ENCODE measurements at regions not wholly inside any gene's neighbourhood (a gene's known extent, or its start where the extent isn't known, plus 50 kb on each side); places are given as distances from the start of the nearest gene placed in this dataset.
"Not testable (repeated sequence)": the region's sequence is repeated elsewhere in the genome, so short reads cannot be mapped to it uniquely, and the experiment has no call there.

DNA sequence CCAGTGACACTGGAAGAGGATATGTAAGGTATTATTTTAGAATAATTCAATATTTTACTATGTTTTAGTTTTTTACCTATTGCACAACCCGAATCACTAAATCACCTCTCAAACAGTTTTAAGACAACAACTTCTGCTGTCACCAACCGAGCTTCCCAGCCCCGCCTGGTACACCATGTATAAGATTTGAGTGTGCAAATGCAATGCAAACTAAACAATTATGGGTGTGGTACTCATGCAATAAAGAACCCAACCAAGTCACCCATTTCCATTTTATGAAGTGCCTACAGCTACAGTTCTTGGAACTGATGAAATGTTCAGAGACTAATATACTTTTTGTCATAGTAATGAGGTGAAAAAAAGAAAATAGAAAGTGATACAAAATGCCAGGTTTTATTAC, 256.2 kb downstream of the TAFA4 start:
- DNase-seq (no peak), ATAC-seq (replicated peaks) (no peak)
- Mint-ChIP-seq H3K27ac (no peak overlapping the region), H3K36me3 (ENCODE audit: insufficient read depth) (no peaks in the 10 kb centered on the region), H3K4me1 (ENCODE audit: low read depth in 2 of 2) (no peaks in the 10 kb centered on the region), H3K27me3 (no peaks in the 10 kb centered on the region), H3K4me3 (no peak overlapping the region), H3K9me3 (peaks cover 0 to 2% of the 10 kb centered on the region in 2 donors)

- no peaks in the 10 kb centered on the region for H3K27me3 Mint-ChIP-seq
- H3K27ac Mint-ChIP-seq = no peak overlapping the region
- no peak for ATAC-seq (replicated peaks)
- H3K4me3 Mint-ChIP-seq = no peak overlapping the region
- no peaks in the 10 kb centered on the region for H3K4me1 Mint-ChIP-seq (ENCODE audit: low read depth in 2 of 2)
- H3K36me3 Mint-ChIP-seq (ENCODE audit: insufficient read depth) = no peaks in the 10 kb centered on the region
- H3K9me3 Mint-ChIP-seq = no peaks in the 10 kb centered on the region
- no peak for DNase-seq
These were observed 265.0 kb downstream of the TAFA4 start for GRCh38 chr3:68667346-68667745.

GRCh38 chr3:68666429-68667136, 265.8 kb downstream of the TAFA4 start:
- Mint-ChIP-seq H3K27me3 (no peaks in the 10 kb centered on the region), H3K27ac (no peak overlapping the region), H3K9me3 (no peaks in the 10 kb centered on the region), H3K4me3 (no peak overlapping the region), H3K36me3 (ENCODE audit: insufficient read depth) (no peaks in the 10 kb centered on the region), H3K4me1 (ENCODE audit: low read depth in 2 of 2) (no peaks in the 10 kb centered on the region)
- no peak for ATAC-seq (replicated peaks)
- DNase-seq = no peak

- Mint-ChIP-seq H3K36me3 (ENCODE audit: insufficient read depth) (no peaks in the 10 kb centered on the region), H3K27me3 (no peaks in the 10 kb centered on the region), H3K4me1 (ENCODE audit: low read depth in 2 of 2) (no peaks in the 10 kb centered on the region), H3K27ac (no peak overlapping the region), H3K9me3 (no peaks in the 10 kb centered on the region), H3K4me3 (no peak overlapping the region)
- DNase-seq (no peak), ATAC-seq (replicated peaks) (no peak)
These were observed 268.1 kb downstream of the TAFA4 start for GRCh38 chr3:68664276-68664675.

DNA sequence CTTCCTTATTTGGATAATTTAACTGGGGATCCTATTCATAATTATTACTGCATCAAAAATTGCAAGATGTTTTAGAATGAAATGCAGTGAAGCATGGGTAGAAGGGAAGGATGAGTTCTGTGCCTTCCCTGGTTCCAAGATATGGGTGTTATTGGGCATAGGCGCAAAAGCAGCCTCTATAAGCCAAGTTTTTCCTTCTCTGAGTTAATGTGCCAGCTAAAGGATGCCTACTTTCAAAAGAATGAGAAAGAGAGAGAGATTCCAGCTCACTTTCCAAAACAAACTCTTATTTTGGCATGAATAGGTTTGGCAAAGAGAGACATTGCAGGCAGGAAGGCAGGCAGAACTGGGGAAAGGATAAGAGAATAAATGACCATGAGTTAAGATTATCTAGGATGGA, 270.2 kb downstream of the TAFA4 start:
- no peaks in the 10 kb centered on the region for H3K4me1 Mint-ChIP-seq (ENCODE audit: low read depth in 2 of 2)
- DNase-seq (no peak), ATAC-seq (replicated peaks) (no peak)
- no peaks in the 10 kb centered on the region for H3K9me3 Mint-ChIP-seq
- H3K36me3 Mint-ChIP-seq (ENCODE audit: insufficient read depth) = no peaks in the 10 kb centered on the region
- no peak overlapping the region for H3K27ac Mint-ChIP-seq
- H3K4me3 Mint-ChIP-seq = no peak overlapping the region
- no peaks in the 10 kb centered on the region for H3K27me3 Mint-ChIP-seq

DNA sequence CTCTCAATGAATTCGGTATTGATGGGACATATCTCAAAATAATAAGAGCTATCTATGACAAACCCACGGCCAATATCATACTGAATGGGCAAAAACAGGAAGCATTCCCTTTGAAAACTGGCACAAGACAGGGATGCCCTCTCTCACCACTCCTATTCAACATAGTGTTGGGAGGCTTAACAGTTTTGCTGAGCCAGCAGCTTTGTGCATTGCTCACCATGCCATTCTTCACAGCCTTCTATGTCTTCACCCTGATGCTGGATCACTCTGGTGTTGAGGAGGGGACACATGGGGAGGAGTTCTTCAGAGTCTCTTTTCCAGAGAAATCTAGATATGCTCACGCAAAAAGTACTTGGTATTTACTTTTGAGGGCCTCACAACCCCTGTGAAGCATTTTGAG, 281.7 kb downstream of the TAFA4 start:
- H3K27me3 Mint-ChIP-seq; DNase-seq; H3K4me1 Mint-ChIP-seq (ENCODE audit: low read depth in 2 of 2); H3K4me3 Mint-ChIP-seq; H3K9me3 Mint-ChIP-seq; H3K36me3 Mint-ChIP-seq (ENCODE audit: insufficient read depth); ATAC-seq (replicated peaks); H3K27ac Mint-ChIP-seq: not testable (repeated sequence)

GRCh38 chr3:68648494-68648893, 283.9 kb downstream of the TAFA4 start:
- ATAC-seq (replicated peaks) = no peak
- H3K27me3 Mint-ChIP-seq = no peaks in the 10 kb centered on the region
- H3K4me3 Mint-ChIP-seq = no peak overlapping the region
- DNase-seq = no peak
- peaks cover 3% of the 10 kb centered on the region for H3K36me3 Mint-ChIP-seq (ENCODE audit: insufficient read depth)
- H3K27ac Mint-ChIP-seq = no peak overlapping the region
- H3K9me3 Mint-ChIP-seq = peaks cover 0 to 7% of the 10 kb centered on the region in 2 donors
- H3K4me1 Mint-ChIP-seq (ENCODE audit: low read depth in 2 of 2) = no peaks in the 10 kb centered on the region

- ATAC-seq (replicated peaks) (no peak), DNase-seq (no peak)
- Mint-ChIP-seq H3K27me3 (peaks cover 0 to 23% of the 10 kb centered on the region in 2 donors), H3K27ac (no peak overlapping the region), H3K4me3 (no peak overlapping the region), H3K4me1 (ENCODE audit: low read depth in 2 of 2) (no peaks in the 10 kb centered on the region), H3K9me3 (peaks cover 7 to 14% of the 10 kb centered on the region in 2 donors), H3K36me3 (ENCODE audit: insufficient read depth) (no peaks in the 10 kb centered on the region)
These were observed 300.3 kb downstream of the TAFA4 start for GRCh38 chr3:68631850-68632545.

DNA sequence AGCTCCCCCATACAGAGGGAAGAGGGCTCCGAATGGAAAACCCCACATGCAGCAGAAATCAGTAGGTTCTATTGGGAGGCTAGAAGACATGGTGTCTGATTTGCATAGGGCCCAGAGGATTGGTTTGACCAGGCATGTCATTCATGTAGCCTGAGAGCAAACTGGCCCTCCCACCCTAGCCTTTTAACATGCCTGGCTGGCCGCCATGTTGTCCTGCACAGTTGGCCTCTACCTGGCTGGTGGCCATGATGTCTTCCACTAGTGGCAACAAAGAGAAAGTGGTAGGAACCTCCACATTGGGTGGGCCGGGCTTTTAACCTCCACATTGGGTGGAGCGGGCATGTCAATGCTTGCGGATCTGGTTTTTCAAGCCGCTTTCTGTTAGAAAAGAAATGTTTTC, 312.1 kb downstream of the TAFA4 start:
- H3K4me3 Mint-ChIP-seq = no peak overlapping the region
- H3K27me3 Mint-ChIP-seq = no peaks in the 10 kb centered on the region
- no peak for DNase-seq
- H3K36me3 Mint-ChIP-seq (ENCODE audit: insufficient read depth) = no peaks in the 10 kb centered on the region
- ATAC-seq (replicated peaks) = no peak
- H3K27ac Mint-ChIP-seq = no peak overlapping the region
- H3K4me1 Mint-ChIP-seq (ENCODE audit: low read depth in 2 of 2) = no peaks in the 10 kb centered on the region
- H3K9me3 Mint-ChIP-seq = peaks cover 8 to 9% of the 10 kb centered on the region in 2 donors

- H3K4me1 Mint-ChIP-seq (ENCODE audit: low read depth in 2 of 2) = no peaks in the 10 kb centered on the region
These were observed 318.3 kb downstream of the TAFA4 start for GRCh38 chr3:68614087-68614486.

DNA sequence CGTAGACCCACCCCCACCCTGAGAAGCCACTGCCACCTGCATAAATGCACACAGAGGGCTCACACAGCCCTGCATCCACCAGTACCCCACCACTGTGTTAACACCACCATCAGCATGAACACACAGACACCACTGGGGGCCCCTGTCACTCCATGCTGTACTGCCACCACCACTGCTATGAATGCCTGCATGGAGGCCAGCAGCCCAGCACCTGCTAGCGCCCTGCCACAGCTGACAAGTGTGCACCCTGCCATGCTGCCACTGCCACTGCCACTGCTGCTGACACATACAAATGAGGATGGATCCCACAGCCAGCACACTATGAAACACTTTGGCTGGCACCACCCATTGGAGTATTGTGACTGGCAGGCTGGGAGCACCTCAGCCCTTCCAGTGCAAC, 361.0 kb downstream of the TAFA4 start:
- Mint-ChIP-seq H3K36me3 (ENCODE audit: insufficient read depth) (no peaks in the 10 kb centered on the region), H3K4me1 (ENCODE audit: low read depth in 2 of 2) (no peaks in the 10 kb centered on the region), H3K27me3 (peaks cover 0 to 10% of the 10 kb centered on the region in 2 donors), H3K9me3 (peaks cover 7 to 14% of the 10 kb centered on the region in 2 donors), H3K27ac (no peak overlapping the region), H3K4me3 (no peak overlapping the region)
- DNase-seq (no peak), ATAC-seq (replicated peaks) (no peak)

More at GRCh38 chr3:68614087-68614486, 318.3 kb downstream of the TAFA4 start:
- no peak overlapping the region for H3K4me3 Mint-ChIP-seq
- no peak overlapping the region for H3K27ac Mint-ChIP-seq
- no peaks in the 10 kb centered on the region for H3K36me3 Mint-ChIP-seq (ENCODE audit: insufficient read depth)
- H3K9me3 Mint-ChIP-seq = peaks cover 12 to 14% of the 10 kb centered on the region in 2 donors
- no peak for DNase-seq
- no peaks in the 10 kb centered on the region for H3K27me3 Mint-ChIP-seq
- no peak for ATAC-seq (replicated peaks)

- H3K4me1 Mint-ChIP-seq (ENCODE audit: low read depth in 2 of 2) = no peaks in the 10 kb centered on the region
- H3K36me3 Mint-ChIP-seq (ENCODE audit: insufficient read depth) = no peaks in the 10 kb centered on the region
- H3K4me3 Mint-ChIP-seq = no peak overlapping the region
- DNase-seq (no peak), ATAC-seq (replicated peaks) (no peak)
- H3K9me3 Mint-ChIP-seq = no peaks in the 10 kb centered on the region
- no peak overlapping the region for H3K27ac Mint-ChIP-seq
- no peaks in the 10 kb centered on the region for H3K27me3 Mint-ChIP-seq
These were observed 371.6 kb downstream of the TAFA4 start for GRCh38 chr3:68560728-68561127.

GRCh38 chr3:68535782-68536181, 396.6 kb downstream of the TAFA4 start:
- Mint-ChIP-seq H3K9me3 (peaks cover 0 to 2% of the 10 kb centered on the region in 2 donors), H3K27me3 (no peaks in the 10 kb centered on the region), H3K4me3 (no peak overlapping the region), H3K36me3 (ENCODE audit: insufficient read depth) (no peaks in the 10 kb centered on the region), H3K4me1 (ENCODE audit: low read depth in 2 of 2) (no peaks in the 10 kb centered on the region), H3K27ac (no peak overlapping the region)
- no peak for ATAC-seq (replicated peaks)
- DNase-seq = no peak

- H3K4me3 Mint-ChIP-seq = no peak overlapping the region
- no peak for ATAC-seq (replicated peaks)
- DNase-seq = no peak
- no peaks in the 10 kb centered on the region for H3K4me1 Mint-ChIP-seq (ENCODE audit: low read depth in 2 of 2)
- no peaks in the 10 kb centered on the region for H3K27me3 Mint-ChIP-seq
- H3K27ac Mint-ChIP-seq = no peak overlapping the region
- H3K9me3 Mint-ChIP-seq = no peaks in the 10 kb centered on the region
- H3K36me3 Mint-ChIP-seq (ENCODE audit: insufficient read depth) = no peaks in the 10 kb centered on the region
These were observed 409.0 kb downstream of the TAFA4 start for GRCh38 chr3:68523330-68523729.
